ENCODE measurements at regions not wholly inside any gene's neighbourhood (a gene's known extent, or its start where the extent isn't known, plus 50 kb on each side); places are given as distances from the start of the nearest gene placed in this dataset.

- DNase-seq: no peak
Observed at GRCh38 chr1:29973406-29973805, 737.1 kb downstream of the PTPRU start.

- DNase-seq: no peak
Observed at GRCh38 chr1:29972421-29973053, 736.2 kb downstream of the PTPRU start.

GRCh38 chr1:29971703-29972102, 735.4 kb downstream of the PTPRU start:
- DNase-seq: no peak

- DNase-seq: no peak
Observed at GRCh38 chr1:29970747-29971325, 734.5 kb downstream of the PTPRU start.

GRCh38 chr1:29969576-29969975, 733.3 kb downstream of the PTPRU start:
- DNase-seq: no peak

- no peak for DNase-seq
Observed at GRCh38 chr1:29967261-29967660, 730.9 kb downstream of the PTPRU start.

GRCh38 chr1:29966526-29967045, 730.3 kb downstream of the PTPRU start:
- DNase-seq: no peak

GRCh38 chr1:29964718-29965533, 728.6 kb downstream of the PTPRU start:
- DNase-seq: no peak

GRCh38 chr1:29963946-29964345, 727.6 kb downstream of the PTPRU start:
- DNase-seq: no peak

GRCh38 chr1:29962831-29963247, 726.5 kb downstream of the PTPRU start:
- DNase-seq: no peak

- no peak for DNase-seq
Observed at GRCh38 chr1:29962336-29962735, 726.0 kb downstream of the PTPRU start.

GRCh38 chr1:29961293-29962059, 725.2 kb downstream of the PTPRU start:
- DNase-seq: no peak

GRCh38 chr1:29960876-29961275, 724.6 kb downstream of the PTPRU start:
- no peak for DNase-seq

GRCh38 chr1:29960156-29960755, 723.9 kb downstream of the PTPRU start:
- no peak for DNase-seq

- no peak for DNase-seq
Observed at GRCh38 chr1:29959356-29959755, 723.0 kb downstream of the PTPRU start.

- DNase-seq: no peak
Observed at GRCh38 chr1:29958271-29958670, 721.9 kb downstream of the PTPRU start.

- no peak for DNase-seq
Observed at GRCh38 chr1:29956349-29957030, 720.2 kb downstream of the PTPRU start.

- DNase-seq: no peak
Observed at GRCh38 chr1:29954591-29954990, 718.3 kb downstream of the PTPRU start.

GRCh38 chr1:29953961-29954360, 717.6 kb downstream of the PTPRU start:
- no peak for DNase-seq

GRCh38 chr1:29949676-29950075, 713.4 kb downstream of the PTPRU start:
- no peak for DNase-seq

- DNase-seq: no peak
Observed at GRCh38 chr1:29948581-29948980, 712.3 kb downstream of the PTPRU start.

GRCh38 chr1:29946057-29946456, 709.7 kb downstream of the PTPRU start:
- no peak for DNase-seq

Data from NCI-H446 treated with DMSO at 0.1 percent for 48 hours (cell line).